Ishikawa (cell line): ENCODE measurements at regions not wholly inside any gene's neighbourhood (a gene's known extent, or its start where the extent isn't known, plus 50 kb on each side); places are given as distances from the start of the nearest gene placed in this dataset.

ENCODE experiments used
- CEBPB ChIP-seq: IDR thresholded peaks from 2 replicates; pipeline ENCODE4 v1.6.1; 2012
- CREB1 ChIP-seq: IDR thresholded peaks from 2 replicates; pipeline ENCODE4 v1.6.1; 2012; ENCODE audit warnings: low read depth
- EGR1 ChIP-seq: IDR thresholded peaks from 2 replicates; pipeline ENCODE4 v1.6.1; 2012
- EP300 ChIP-seq: IDR thresholded peaks from 2 replicates; pipeline ENCODE4 v1.6.1; 2012; ENCODE audit warnings: borderline replicate concordance
- FOXM1 ChIP-seq: IDR thresholded peaks from 2 replicates; pipeline ENCODE4 v1.6.1; 2012; ENCODE audit warnings: low read depth, borderline replicate concordance
- NFIC ChIP-seq: IDR thresholded peaks from 2 replicates; pipeline ENCODE4 v1.6.1; 2012
- RAD21 ChIP-seq: IDR thresholded peaks from 2 replicates; pipeline ENCODE4 v1.6.1; 2012; ENCODE audit warnings: low read depth
- REST ChIP-seq: IDR thresholded peaks from 2 replicates; pipeline ENCODE4 v1.6.1; 2012; ENCODE audit warnings: low read depth, mild to moderate bottlenecking
- TAF1 ChIP-seq: IDR thresholded peaks from 2 replicates; pipeline ENCODE4 v1.6.1; 2012; ENCODE audit warnings: low read depth, mild to moderate bottlenecking
- TCF12 ChIP-seq: IDR thresholded peaks from 2 replicates; pipeline ENCODE4 v1.6.1; 2012; ENCODE audit warnings: low read depth
- TEAD4 ChIP-seq: IDR thresholded peaks from 2 replicates; pipeline ENCODE4 v1.6.1; 2012
- YY1 ChIP-seq: IDR thresholded peaks from 2 replicates; pipeline ENCODE4 v1.6.1; 2012; ENCODE audit warnings: low read depth
- ZBTB7A ChIP-seq: IDR thresholded peaks from 2 replicates; pipeline ENCODE4 v1.6.1; 2012; ENCODE audit warnings: low read depth
- TF ChIP-seq, protein P1 (sequence below): IDR thresholded peaks from 2 replicates; pipeline ENCODE4 v1.6.1; 2012
- TF ChIP-seq, protein P2 (sequence below): IDR thresholded peaks from 2 replicates; pipeline ENCODE4 v1.6.1; 2012

DNA sequence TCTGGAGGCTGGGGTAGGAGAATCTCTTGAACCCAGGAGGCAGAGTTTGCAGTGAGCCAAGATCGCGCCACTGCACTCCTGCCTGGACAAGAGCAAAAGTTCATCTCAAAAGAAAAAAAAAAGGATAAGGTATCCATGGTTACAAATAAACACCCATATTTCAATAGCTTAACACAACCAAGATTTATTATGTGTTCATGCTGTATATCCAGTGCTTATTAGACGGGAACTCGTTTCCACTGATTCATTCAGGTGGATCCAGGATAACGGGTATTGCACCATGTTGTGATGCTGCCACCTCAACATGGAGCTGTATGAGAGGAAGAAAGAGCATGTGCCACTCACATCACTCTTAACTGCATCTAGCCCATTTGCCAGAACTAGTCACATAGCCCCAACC, 69.1 kb upstream of the HIVEP1 start:
- no peak for TF ChIP-seq EP300
- no peak for TF ChIP-seq CEBPB
- no peak for TF ChIP-seq REST
- TF ChIP-seq, protein P1, sequence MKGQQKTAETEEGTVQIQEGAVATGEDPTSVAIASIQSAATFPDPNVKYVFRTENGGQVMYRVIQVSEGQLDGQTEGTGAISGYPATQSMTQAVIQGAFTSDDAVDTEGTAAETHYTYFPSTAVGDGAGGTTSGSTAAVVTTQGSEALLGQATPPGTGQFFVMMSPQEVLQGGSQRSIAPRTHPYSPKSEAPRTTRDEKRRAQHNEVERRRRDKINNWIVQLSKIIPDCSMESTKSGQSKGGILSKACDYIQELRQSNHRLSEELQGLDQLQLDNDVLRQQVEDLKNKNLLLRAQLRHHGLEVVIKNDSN: no peak

DNA sequence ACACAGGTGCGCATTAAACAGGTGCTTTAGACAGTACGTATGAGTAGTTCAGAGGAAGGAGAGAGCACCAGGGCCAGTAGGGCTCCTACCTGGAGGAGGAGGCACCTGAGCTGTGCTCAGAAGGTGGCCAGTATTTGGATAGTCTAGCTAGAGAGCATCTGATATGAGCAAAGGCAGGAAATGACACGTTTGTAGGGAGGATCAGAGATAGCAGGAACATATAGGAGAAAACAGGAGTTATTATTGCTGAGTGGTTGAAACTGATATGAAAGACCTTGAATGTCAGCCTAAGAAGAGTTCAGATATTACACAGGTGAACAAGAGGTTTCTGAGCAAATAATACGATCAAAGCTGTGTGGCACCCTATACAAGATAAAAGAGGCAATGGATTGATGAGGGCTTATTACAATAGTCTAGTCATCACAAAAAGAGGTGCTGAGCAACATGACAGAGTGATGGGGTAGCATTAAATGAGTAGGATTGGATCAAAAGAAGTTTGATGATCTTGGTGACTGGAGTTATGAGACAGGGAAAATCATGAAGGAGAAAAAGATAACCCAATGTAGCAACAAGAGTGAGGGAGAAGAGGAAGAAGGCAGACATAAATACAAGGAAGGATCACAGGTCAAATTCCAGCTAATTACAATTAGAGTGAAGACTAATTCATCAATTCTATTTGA, 69.8 kb upstream of the HIVEP1 start:
- TF ChIP-seq, protein P1: no peak
- TF ChIP-seq TCF12 (no peak), YY1 (no peak), ZBTB7A (no peak), FOXM1 (no peak), TEAD4 (no peak), CREB1 (no peak), EP300 (no peak), EGR1 (no peak), REST (no peak), NFIC (no peak), TAF1 (no peak), RAD21 (no peak), CEBPB (no peak)
- TF ChIP-seq, protein P2, sequence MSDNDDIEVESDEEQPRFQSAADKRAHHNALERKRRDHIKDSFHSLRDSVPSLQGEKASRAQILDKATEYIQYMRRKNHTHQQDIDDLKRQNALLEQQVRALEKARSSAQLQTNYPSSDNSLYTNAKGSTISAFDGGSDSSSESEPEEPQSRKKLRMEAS: no peak

GRCh38 chr6:11938285-11938890, 73.7 kb upstream of the HIVEP1 start:
- no peak for TF ChIP-seq TAF1
- TF ChIP-seq CREB1: no peak
- no peak for TF ChIP-seq FOXM1
- TF ChIP-seq TEAD4: no peak
- TF ChIP-seq NFIC: no peak
- no peak for TF ChIP-seq RAD21
- TF ChIP-seq ZBTB7A: no peak
- no peak for TF ChIP-seq YY1
- no peak for TF ChIP-seq CEBPB
- TF ChIP-seq, protein P1: no peak
- TF ChIP-seq TCF12: no peak
- TF ChIP-seq EGR1: no peak
- TF ChIP-seq REST: no peak
- TF ChIP-seq, protein P2: no peak
- no peak for TF ChIP-seq EP300

DNA sequence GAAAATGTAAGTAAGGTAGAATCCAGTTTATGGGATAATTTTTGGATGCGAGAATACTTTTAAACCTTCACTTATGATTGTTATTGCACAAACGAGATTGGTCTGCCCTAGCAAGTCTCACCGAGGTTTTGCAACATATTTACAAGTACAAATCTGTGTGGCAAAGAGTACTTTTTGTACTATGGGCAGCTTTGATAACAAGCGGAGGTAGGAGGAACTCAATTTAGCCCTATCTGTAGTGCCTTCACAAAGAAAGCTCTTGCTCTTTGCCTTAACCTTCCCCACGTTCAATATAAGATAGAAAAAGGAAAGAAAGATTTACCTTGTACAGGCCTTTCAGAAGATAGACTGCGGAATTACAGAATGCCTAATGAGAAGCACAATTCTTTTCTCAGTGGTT, 77.5 kb upstream of the HIVEP1 start:
- TF ChIP-seq REST (no peak), YY1 (no peak), ZBTB7A (no peak)
